HG03060 (cell line): ENCODE measurements at regions not wholly inside any gene's neighbourhood (a gene's known extent, or its start where the extent isn't known, plus 50 kb on each side); places are given as distances from the start of the nearest gene placed in this dataset.
A peak's percentile ranks its signal among the peaks of the same experiment; 100 is the strongest.

Source experiments
- ATAC-seq: cut with Tn5 transposase; IDR thresholded peaks from one replicate; pipeline ENCODE4 v1.9.1; 2021; ENCODE audit warnings: low read depth, moderate number of reproducible peaks; ENCODE audit not compliant: unreplicated experiment

DNA sequence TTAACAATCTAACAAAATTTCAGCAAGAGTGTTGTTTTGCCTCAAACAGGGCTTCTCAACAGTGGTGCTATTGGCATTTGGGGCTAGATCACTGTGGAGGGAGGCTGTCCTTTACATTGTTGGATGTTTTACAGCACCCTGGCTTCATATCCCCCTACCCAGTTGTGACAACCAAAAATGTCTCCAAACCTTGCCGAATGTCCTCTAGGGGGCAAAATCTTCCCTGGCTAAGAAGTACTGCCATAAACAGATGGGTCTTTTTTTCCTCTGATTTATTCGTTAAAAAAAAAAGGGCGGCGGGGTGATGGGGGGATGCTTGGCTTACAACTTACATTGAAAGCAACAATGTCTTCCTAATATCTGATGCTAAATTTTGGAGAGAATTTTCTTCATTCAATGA, 207.6 kb upstream of the CCDC150 start:
- no peak for ATAC-seq

GRCh38 chr2:196433116-196433515, 206.4 kb upstream of the CCDC150 start:
- ATAC-seq: no peak

GRCh38 chr2:196434217-196434616, 205.3 kb upstream of the CCDC150 start:
- no peak for ATAC-seq

- no peak for ATAC-seq
These were observed 204.3 kb upstream of the CCDC150 start for GRCh38 chr2:196435189-196435588.

DNA sequence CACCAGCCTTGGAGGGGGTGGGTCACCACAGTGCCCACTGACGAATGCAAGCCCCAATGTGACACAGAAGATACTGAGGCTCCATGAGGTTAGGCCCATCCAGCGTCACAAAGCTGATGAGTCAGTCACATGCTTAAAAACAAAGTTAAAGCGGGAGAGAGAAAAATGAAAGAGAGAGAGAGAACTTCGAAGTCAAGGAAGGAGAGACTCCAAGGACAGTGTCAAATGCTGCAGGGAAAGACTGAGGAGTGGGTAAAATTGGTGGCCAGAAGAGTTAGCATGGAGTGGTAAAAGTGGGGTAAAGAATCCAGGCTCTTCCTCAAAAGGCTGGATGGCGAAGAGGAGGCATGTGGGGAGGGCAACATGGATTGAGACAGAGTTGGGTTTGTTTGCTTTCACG, 201.9 kb upstream of the CCDC150 start:
- ATAC-seq: no peak

GRCh38 chr2:196439760-196440159, 199.8 kb upstream of the CCDC150 start:
- no peak for ATAC-seq

DNA sequence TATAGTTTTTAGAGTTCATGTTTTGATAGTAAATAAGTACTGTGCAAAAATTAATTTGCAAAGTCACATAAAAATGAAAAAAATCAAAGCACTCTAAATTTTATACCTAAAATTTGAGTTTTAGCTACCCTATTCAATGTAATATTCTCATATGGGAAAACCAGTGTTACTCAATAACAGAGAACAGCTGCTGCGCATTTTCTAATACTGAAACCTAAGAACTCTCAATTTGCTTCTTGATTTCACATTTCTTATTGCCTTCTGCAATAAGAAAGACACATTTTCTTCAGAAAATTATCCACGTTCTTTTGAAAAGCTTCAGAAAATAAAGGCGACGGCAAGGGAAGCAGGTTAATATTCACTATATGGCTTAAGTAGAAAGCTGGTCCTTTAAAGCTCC, 199.1 kb upstream of the CCDC150 start:
- no peak for ATAC-seq

DNA sequence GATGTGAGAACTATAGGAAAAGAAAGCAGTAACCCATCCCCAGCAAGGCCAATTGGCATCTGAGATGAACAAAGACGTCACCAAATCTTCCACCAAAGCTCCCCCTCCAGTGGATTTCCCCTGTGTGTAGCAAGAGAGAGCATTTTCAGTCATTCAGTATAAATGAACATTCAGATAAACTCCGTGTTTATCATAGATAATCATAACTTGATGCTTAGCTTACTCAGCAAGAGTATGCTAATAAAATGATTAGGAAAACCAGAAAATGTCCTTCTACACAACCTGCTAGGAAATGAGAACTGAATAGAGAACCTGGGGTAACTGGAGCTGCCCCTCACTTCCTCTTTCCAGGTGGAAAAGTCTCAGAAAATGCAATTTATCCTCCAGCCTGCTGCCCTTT, 198.0 kb upstream of the CCDC150 start:
- ATAC-seq: no peak

- no peak for ATAC-seq
These were observed 197.3 kb upstream of the CCDC150 start for GRCh38 chr2:196442211-196442610.

DNA sequence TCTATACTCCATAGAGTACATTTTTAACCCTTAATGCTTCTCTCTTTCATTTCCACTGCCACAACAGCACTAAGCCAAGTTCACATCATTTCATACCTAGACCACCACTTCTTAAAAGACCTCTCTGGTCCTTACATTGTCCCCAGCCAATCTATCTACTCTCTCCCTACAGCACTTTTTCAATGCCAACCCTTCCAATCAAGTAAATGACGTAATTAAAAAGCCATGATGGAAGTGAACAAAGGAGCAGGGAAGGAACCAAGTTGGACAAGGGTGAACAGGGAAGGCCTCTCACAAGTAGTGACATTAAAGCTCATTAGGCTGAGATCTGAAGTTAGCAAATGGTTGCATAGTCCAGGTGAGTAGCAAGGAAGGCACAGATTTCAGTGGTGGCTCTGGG, 195.1 kb upstream of the CCDC150 start:
- ATAC-seq: no peak

DNA sequence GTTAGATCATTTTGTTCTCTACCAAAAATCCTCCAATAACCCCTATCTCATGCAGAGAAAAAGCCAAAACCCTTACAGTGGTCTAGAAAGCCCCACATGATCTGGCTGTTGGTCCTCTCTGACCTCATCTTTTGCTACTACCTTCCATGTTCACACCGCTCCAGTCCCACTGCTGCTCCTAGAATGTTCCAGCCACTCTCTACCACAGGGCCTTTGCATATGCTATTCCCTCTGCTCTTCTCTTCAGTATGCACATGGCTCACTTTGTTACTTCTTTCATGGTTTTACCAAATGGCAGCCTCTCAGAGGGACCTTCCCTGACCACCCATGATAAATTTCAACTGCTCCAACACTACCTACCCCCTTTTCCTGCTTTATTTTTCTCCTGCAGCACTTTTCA, 193.5 kb upstream of the CCDC150 start:
- no peak for ATAC-seq

DNA sequence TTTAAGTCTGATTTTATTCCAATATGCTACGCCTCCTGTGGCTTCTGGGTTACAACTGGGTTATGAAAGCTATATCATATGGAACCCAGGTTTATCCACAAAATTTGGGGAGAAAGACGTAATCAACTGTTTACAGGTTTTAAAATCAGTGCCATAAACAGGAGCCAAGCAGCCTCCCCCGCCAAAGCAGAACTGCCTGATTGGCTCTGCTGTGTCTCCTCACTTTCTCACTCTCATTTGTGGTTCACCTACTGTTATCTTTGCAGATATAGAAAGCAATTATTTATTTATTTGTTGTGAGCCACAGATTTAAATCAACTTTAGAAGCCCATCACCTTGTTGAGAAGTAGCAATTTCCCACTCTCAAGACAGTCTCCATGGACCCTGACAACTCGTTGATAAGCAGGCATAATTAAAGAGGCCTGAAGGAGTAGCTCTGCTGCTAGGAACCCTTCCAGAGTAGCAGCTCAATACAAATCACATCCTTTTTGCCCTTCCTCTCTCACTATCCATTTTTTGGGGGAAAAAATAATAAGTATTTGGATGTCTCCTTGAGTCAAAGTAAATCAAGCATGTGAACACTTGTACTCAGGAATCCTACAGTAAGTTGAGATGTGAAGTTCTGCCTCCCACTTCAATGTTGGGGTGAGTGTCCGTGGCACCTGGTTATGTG, 191.0 kb upstream of the CCDC150 start:
- no peak for ATAC-seq

DNA sequence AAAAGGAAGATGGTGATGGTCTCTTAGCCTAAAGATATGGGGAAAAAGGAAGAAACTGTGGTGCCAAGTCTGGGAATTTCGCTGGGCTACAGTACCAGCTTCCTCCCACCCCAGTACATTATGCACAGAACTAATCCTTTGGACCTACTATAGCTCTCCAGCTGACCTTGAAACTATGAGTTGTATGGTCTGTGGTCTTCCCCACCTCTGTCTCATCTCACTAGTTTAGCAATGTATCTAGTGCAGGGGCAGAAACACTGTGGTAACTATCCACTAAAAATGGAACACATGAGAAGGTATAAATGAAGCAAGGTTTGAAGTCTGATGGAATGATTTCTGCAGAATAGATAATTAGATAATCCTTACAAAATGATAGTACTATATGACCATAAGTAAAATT, 190.4 kb upstream of the CCDC150 start:
- ATAC-seq: no peak

DNA sequence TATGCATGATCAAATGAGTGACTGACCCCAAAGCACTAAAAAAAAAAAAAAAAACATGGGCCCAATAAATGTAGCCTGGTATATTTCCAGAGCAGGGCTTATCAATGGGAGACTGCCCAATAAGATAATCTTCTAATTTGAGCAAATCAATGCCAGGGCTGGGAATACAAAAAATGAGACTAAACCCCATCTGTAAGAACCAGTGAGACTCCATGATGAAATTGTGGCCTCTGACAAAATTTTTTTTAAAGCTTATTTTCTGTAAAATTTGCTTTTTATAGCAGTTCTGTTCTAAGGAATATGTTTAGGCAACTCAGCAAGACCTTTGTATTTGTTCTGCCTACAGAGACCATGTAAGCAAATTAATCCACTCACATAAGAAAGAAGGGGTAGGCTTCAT, 186.8 kb upstream of the CCDC150 start:
- ATAC-seq: no peak

GRCh38 chr2:196453613-196454047, 185.9 kb upstream of the CCDC150 start:
- peak; percentile 64 for ATAC-seq

DNA sequence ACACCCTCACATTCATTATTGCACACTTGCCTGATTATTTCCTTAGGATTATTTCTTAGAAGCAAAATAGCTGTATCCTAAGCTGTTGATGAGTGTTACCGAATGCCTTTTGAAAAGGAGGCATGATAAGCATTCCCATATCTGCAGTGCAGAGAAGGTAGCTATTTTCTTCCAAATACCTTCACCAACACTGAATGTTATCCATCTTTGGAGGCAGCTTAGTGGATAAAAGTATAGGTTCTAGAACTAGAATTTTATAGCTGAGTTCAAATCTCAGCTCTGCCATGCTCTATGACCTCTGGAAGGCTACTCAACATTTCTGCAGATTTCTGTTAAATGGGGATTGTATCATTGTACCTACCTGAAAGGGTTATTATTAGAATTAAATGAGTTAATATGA, 185.0 kb upstream of the CCDC150 start:
- no peak for ATAC-seq

DNA sequence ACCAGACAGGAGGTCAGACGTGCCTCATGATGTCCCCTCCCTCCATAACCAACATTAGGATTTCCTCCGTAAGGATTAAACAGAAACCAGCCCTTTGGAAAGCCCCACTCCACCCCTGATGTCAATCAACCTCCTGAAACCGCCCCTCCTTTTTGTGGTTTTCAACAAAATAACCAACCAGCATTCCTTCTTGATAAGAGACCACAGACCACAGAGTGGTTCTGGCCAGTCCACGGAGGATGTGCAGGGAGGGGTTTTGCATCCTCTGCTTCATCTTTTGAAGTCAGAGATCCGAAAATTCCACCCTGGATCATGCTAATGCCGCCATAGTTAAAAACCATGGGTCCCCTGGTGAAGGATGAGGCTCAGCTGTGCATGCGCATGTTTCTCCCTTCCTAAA, 180.0 kb upstream of the CCDC150 start:
- ATAC-seq: no peak

GRCh38 chr2:196463706-196464105, 175.8 kb upstream of the CCDC150 start:
- no peak for ATAC-seq

GRCh38 chr2:196464311-196464710, 175.2 kb upstream of the CCDC150 start:
- ATAC-seq: no peak

DNA sequence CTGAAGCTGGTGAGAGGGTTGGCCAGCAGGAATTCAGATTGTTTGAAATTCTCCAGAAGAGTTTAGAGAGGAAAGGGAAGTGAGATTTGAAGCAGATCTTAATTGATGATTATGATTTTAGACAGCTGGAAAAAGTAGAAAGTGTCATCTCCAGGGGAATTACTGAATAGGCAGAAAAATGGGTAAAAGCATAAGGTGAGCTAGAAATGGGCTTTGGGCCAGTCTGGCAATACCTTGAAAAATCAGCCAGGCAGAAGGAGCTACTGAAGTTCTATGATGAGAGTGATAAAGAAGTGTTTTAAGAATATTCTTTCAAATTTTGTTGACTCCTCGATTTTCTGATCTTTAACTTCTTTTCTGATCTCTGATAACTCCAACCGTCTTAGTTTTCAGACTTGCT, 172.9 kb upstream of the CCDC150 start:
- ATAC-seq: no peak

- no peak for ATAC-seq
These were observed 171.1 kb upstream of the CCDC150 start for GRCh38 chr2:196468394-196468793.

- no peak for ATAC-seq
These were observed 165.9 kb upstream of the CCDC150 start for GRCh38 chr2:196473617-196474016.

DNA sequence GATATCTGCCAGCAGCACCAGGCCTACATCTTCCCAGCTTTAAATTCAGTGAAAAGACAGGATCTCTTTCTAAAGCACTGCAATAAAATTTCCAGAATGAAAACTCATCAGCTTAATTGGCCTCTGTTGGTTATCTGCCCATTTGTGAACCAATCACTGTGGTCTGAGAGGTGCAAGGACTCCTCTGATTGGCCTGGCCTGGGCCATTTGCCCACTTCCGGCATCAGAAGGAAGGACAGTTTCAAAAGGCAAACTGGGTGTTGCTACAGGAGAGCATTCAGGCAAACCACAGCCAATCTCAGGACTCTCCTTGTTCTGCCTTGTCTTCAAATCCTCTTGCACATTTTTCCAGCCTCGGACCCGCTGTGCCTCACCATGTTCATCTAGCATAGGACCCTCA, 163.9 kb upstream of the CCDC150 start:
- no peak for ATAC-seq
